Brain microvascular endothelial cell (primary cell): ENCODE measurements at regions not wholly inside any gene's neighbourhood (a gene's known extent, or its start where the extent isn't known, plus 50 kb on each side); places are given as distances from the start of the nearest gene placed in this dataset.

Source experiments
- DNase-seq: peaks from one replicate; pipeline ENCODE4 v3.0.0-alpha.2; 2020
- H3K27ac ChIP-seq: fragments of 250-450 bp; sonication (Bioruptor Pico); 2 replicates; pipeline ENCODE4 v1.5.1; 2020; ENCODE audit warnings: mild to moderate bottlenecking, moderate library complexity
- H3K27me3 ChIP-seq: fragments of 250-450 bp; sonication (Bioruptor Pico); replicated peaks from 2 replicates; pipeline ENCODE4 v1.5.1; 2020; ENCODE audit warnings: mild to moderate bottlenecking
- H3K36me3 ChIP-seq: fragments of 250-450 bp; sonication (Bioruptor Pico); replicated peaks from 2 replicates; pipeline ENCODE4 v1.5.1; 2020; ENCODE audit warnings: mild to moderate bottlenecking
- H3K4me3 ChIP-seq: 2 replicates; pipeline ENCODE4 v1.5.1; 2011; ENCODE audit warnings: low read depth, mild to moderate bottlenecking, control low read depth, low read length, moderate library complexity
- in situ Hi-C: cut with HindIII; loops from 2 replicates; pipeline ENCODE4 v1.10.0; 2017; ENCODE audit warnings: low sequenced_read_pairs, low pct_ligation_motif_present
- TF ChIP-seq, protein P1 (sequence below): IDR thresholded peaks from 2 replicates; pipeline ENCODE4 v1.5.1; 2011; ENCODE audit warnings: low read depth, mild to moderate bottlenecking, moderate library complexity, low read length, control low read depth, inconsistent platforms; ENCODE audit errors: missing control alignments

DNA sequence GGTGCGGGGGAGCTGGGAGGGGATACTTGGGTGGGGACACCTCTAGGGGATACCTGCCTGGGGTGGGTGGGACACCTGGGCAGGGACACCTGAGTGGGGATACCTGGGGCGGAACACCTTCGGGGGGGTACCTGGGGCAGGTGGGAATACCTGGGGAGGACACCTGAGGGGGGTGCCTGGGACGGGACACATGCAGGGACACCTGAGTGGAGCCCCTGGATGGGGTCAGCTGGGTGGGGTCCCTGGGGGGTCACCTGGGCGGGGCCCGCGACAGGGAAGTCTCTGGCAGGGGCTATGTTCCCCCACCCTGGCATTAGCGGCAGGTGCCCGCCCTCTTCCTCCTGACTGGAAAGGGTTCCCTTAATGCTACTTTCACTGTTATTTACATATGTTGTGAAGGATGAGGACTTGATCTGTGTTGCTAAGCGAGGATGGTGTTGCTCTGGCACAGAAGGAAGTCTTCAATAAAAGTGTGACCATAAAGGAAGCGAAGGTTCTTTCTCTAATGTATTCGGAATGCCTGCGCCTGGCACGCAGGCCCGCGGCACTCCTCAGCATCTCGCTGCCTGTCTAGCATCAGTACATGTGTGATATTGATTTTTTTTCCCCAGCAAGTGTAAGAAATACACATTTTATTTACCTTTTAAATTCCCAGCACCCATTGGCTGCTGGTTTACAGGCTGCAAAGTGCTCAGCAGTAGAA is 801.7 kb downstream of the BRD1 start:
- H3K36me3 ChIP-seq, result no peaks in the 10 kb centered on the region
- H3K4me3 ChIP-seq, result no peak overlapping the region
- no peak overlapping the region for H3K27ac ChIP-seq
- DNase-seq, result no peak
- H3K27me3 ChIP-seq, result no peaks in the 10 kb centered on the region
- in situ Hi-C loops, result no loop called here
- TF ChIP-seq, protein P1, sequence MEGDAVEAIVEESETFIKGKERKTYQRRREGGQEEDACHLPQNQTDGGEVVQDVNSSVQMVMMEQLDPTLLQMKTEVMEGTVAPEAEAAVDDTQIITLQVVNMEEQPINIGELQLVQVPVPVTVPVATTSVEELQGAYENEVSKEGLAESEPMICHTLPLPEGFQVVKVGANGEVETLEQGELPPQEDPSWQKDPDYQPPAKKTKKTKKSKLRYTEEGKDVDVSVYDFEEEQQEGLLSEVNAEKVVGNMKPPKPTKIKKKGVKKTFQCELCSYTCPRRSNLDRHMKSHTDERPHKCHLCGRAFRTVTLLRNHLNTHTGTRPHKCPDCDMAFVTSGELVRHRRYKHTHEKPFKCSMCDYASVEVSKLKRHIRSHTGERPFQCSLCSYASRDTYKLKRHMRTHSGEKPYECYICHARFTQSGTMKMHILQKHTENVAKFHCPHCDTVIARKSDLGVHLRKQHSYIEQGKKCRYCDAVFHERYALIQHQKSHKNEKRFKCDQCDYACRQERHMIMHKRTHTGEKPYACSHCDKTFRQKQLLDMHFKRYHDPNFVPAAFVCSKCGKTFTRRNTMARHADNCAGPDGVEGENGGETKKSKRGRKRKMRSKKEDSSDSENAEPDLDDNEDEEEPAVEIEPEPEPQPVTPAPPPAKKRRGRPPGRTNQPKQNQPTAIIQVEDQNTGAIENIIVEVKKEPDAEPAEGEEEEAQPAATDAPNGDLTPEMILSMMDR, result no peak

DNA sequence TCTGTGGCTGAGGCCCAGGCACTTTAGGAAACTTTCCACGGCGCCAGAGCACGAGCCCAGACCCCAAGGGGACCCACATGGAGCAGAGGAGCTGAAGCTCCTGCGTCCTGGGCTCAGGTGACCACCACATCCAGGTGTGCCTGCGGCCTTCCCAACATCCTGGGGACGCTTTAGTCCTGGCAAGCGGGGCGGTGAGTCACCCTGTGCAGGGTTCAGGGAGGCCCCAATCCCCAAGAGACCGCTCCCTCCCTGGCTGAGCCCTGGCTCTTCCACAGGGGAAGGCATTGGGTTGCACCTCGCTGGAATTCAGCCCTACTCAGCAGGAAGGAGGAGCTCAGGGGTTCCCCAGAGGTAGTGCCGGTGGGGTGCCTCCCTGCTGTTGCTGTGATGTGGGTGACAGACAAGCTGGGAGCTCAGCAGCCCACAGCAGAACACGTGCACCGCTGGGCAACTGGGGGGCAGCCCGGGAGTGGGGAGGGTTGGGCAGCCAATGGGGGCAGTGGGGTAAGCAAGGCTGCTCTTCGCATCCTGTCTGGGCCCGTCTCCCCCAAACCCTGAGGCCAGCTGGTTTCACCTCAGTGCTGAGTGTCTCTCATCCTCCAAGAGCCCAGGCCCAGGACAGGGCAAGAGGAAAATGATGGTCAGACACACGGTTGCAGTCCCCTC is 802.8 kb downstream of the BRD1 start:
- Histone ChIP-seq H3K4me3 (no peak overlapping the region), H3K27ac (no peak overlapping the region), H3K27me3 (no peaks in the 10 kb centered on the region), H3K36me3 (no peaks in the 10 kb centered on the region)
- no peak for DNase-seq
- TF ChIP-seq, protein P1, result no peak
- in situ Hi-C loops, result no loop called here

DNA sequence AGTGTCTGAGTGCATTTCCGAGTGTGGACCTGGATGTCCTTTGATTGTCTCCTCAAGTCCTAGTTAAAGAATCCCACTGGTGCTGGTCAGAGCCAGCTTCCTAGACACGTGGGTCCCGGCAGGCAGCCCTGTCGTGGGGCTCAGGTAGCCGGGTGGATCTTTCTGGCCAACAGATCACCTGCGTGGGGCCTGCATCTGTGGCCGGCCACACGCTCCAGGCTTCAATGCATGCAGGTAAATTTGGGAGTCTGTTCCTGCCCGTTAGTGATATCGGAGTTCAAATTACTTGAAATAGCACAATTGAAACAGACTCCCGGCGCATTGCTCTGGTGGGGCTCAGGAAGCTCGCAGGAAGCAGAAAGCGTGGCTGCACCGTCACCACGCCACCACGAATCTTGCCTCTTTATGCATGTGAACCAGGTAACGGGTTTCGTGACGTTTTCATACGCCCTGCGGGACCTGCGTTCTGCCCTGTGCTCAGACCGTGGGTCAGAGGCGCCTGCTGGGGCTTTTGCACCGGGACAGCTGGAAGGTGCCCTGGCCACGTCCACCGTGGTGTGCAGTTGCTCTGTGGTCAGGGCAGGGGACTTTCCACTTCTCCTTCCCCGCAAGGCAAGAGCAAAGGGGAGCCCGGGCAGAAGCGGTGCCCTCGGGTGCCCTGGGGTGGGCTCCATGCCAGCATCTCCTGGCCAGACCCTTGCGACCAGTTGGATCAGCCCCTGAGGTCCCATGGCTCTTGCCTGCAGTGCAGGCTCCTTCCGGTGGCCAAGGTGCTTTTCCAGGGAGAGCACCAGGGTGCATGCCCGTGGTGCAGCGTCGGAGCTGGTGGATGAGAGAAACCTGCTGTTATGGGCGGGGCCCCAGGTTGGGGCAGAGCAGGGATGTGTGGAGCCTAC is 803.5 kb downstream of the BRD1 start:
- TF ChIP-seq, protein P1, result no peak
- H3K27me3 ChIP-seq, result no peaks in the 10 kb centered on the region

DNA sequence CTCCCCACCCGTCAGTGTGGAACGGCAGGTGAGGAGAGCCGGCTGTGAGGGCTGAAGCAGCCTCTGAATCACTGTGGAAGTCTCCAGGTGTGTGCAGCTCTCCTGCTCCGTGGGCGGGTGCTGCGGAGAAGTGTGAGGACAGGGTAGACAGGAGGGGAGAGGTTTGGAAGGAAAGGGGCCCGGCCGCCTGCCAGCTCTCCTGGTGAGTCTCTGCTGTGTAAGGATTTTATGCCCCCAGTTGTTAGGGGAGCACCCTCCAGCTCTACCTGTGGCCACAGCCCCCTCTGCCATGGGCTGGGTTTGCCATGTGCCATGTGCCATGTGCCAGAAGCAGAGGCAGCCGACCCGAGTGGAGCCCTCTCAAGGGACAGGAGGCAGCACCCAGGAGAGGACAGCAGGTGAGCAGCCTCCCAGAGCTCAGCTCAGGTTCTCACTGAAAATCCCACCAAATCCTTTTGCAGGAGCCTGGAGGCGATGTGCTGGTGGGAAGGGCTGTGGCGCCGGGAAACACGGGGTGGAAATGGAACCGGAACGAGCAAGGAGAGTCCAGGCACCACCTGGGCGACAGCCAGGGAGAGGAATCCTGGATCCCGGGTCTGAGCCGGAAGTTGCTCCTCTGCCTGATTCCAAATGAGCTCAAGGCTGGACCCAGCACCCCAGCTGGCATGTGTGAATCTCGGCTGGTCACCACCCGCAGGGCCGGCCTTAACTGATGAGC is 804.4 kb downstream of the BRD1 start:
- TF ChIP-seq, protein P1, result no peak
- Histone ChIP-seq H3K4me3 (no peak overlapping the region), H3K27me3 (no peaks in the 10 kb centered on the region), H3K36me3 (no peaks in the 10 kb centered on the region), H3K27ac (no peak overlapping the region)
- DNase-seq, result no peak
- in situ Hi-C loops, result no loop called here

More for the DNA sequence above, 803.5 kb downstream of the BRD1 start:
- in situ Hi-C loops, result no loop called here
- no peak for DNase-seq
- no peak overlapping the region for H3K27ac ChIP-seq
- no peaks in the 10 kb centered on the region for H3K36me3 ChIP-seq
- no peak overlapping the region for H3K4me3 ChIP-seq

DNA sequence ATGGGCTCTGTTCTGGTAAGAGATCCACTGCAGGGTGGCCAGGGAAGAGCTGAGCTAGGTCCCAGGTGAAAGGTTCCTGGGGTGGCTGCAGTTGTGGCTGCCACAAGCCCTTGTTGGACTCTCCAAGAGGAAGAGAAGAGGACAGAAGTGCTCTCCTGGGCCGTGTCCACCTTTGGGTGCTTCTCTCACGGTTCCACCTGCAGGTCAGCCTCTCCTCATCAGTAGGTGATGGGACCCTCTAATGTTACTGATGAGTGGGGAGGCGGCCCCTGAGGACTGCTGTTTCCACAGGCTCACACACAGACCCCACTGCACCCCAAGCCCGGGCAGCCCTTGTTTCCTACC is 804.9 kb downstream of the BRD1 start:
- H3K27ac ChIP-seq, result no peak overlapping the region
- DNase-seq, result no peak
- TF ChIP-seq, protein P1, result no peak
- no peaks in the 10 kb centered on the region for H3K27me3 ChIP-seq
- no peak overlapping the region for H3K4me3 ChIP-seq
- in situ Hi-C loops, result no loop called here
- no peaks in the 10 kb centered on the region for H3K36me3 ChIP-seq
